Right lobe of liver (tissue), 6 donors: ENCODE measurements at regions not wholly inside any gene's neighbourhood (a gene's known extent, or its start where the extent isn't known, plus 50 kb on each side); places are given as distances from the start of the nearest gene placed in this dataset.
A peak's percentile ranks its signal among the peaks of the same experiment; 100 is the strongest.

Experiments
- ATAC-seq, 4 donors: fragments of 200-7000 bp; cut with Tn5 transposase; one replicate each; pipeline ENCODE4 v1.9.1; 2020; ENCODE audit warnings: mild to moderate bottlenecking in 4 of 4, moderate library complexity in 4 of 4
- DNase-seq, 3 donors: peaks; one replicate each; pipeline ENCODE4 v3.0.0-alpha.2; 2020
- H3K27ac ChIP-seq, 3 donors: fragments of 200-600 bp; one replicate each; pipeline ENCODE4 v1.8.0; 2022
- H3K27me3 ChIP-seq, 2 donors: fragments of 200-600 bp; one replicate each; pipeline ENCODE4 v1.8.0; 2022
- H3K36me3 ChIP-seq, 4 donors: fragments of 200-600 bp; sonication (generic) in 1 of 4; one replicate each; pipeline versions ENCODE4 v1.5.1 to v1.8.0; 2017 to 2022; ENCODE audit warnings: control low read depth in 1 of 4
- H3K4me1 ChIP-seq, 4 donors: fragments of 200-600 bp; sonication (generic) in 1 of 4; one replicate each; pipeline versions ENCODE4 v1.5.1 to v1.8.0; 2017 to 2022; ENCODE audit warnings: control low read depth in 1 of 4
- H3K4me3 ChIP-seq, 3 donors: fragments of 200-600 bp; one replicate each; pipeline ENCODE4 v1.8.0; 2022
- H3K9me3 ChIP-seq, 4 donors: fragments of 200-600 bp; sonication (generic) in 1 of 4; one replicate each; pipeline versions ENCODE4 v1.5.1 to v1.8.0; 2017 to 2022; ENCODE audit warnings: control low read depth in 1 of 4
- CTCF ChIP-seq, 4 donors: fragments of 200-600 bp in 3 of 4; fragments of 450-650 bp in 1 of 4; IDR thresholded peaks; one replicate each; pipeline versions ENCODE4 v1.5.1 to v1.8.0; 2016 to 2022; ENCODE audit warnings: antibody characterized with exemption in 4 of 4, mild to moderate bottlenecking in 2 of 4
- POLR2A ChIP-seq: fragments of 450-650 bp; IDR thresholded peaks from one replicate; pipeline ENCODE4 v1.6.1; 2017; ENCODE audit warnings: antibody characterized with exemption, mild to moderate bottlenecking
- WGBS: methylation state at CpG from one replicate; pipeline ENCODE4 v1.1.6; 2018; ENCODE audit warnings: low coverage, low lambda C conversion rate; ENCODE audit not compliant: insufficient coverage; ENCODE audit errors: missing lambda C conversion rate; 5-methylcytosine and 5-hydroxymethylcytosine counted together
- intact Hi-C, 2 donors: fragments of 100-400 bp; cut with DNase I; formaldehyde crosslinking; loops; one replicate each; pipeline versions ENCODE4 v1.11.2 to v1.14.1; 2022
- donor health status: DM: no; HTN: yes; CAD: no.
- donor health status: DM: no; HTN: no; CAD: no.
- donor health status: DM: no; HTN: no; CAD: no.
- donor health status: DM: no; HTN: yes; CAD: no.
- donor health status: DM: no; HTN: yes; CAD: no.

GRCh38 chr10:118805146-118805545 lies 50.4 kb upstream of the CACUL1 start:
- Histone ChIP-seq H3K36me3 (no peaks in the 10 kb centered on the region), H3K27me3 (no peaks in the 10 kb centered on the region), H3K27ac (no peak overlapping the region), H3K4me3 (no peak overlapping the region), H3K4me1 (peaks cover 0 to 9% (median 0%) of the 10 kb centered on the region in 4 donors), H3K9me3 (no peaks in the 10 kb centered on the region)
- 100% methylated on average over 4 of the region's 9 CpGs for WGBS
- ATAC-seq (no peak), DNase-seq (no peak)
- intact Hi-C loops = loop anchor here (10.0 kb wide), 1 partner anchor 240 kb away; no protein-coding TSS in a partner anchor
- TF ChIP-seq POLR2A (no peak), CTCF (IDR thresholded peaks at IDR 0.05) (no peak)

GRCh38 chr10:118807512-118808305 lies 52.9 kb upstream of the CACUL1 start:
- no peak overlapping the region for H3K4me3 ChIP-seq
- WGBS = 78% methylated on average over 5 of the region's 13 CpGs
- ATAC-seq = no peak
- TF ChIP-seq POLR2A = no peak
- no peak for TF ChIP-seq CTCF (IDR thresholded peaks at IDR 0.05)
- H3K27me3 ChIP-seq = no peaks in the 10 kb centered on the region
- peaks cover 0 to 9% (median 0%) of the 10 kb centered on the region in 4 donors for H3K4me1 ChIP-seq
- intact Hi-C loops = loop anchor here (10.0 kb wide), 1 partner anchor 243 kb away; no protein-coding TSS in a partner anchor
- no peaks in the 10 kb centered on the region for H3K9me3 ChIP-seq
- no peak for DNase-seq
- no peaks in the 10 kb centered on the region for H3K36me3 ChIP-seq
- no peak overlapping the region for H3K27ac ChIP-seq

- H3K4me1 ChIP-seq = peaks cover 0 to 9% (median 0%) of the 10 kb centered on the region in 4 donors
- H3K36me3 ChIP-seq = no peaks in the 10 kb centered on the region
- no peaks in the 10 kb centered on the region for H3K27me3 ChIP-seq
- DNase-seq = no peak
- intact Hi-C loops = loop anchor here (10.0 kb wide), 1 partner anchor 244 kb away; no protein-coding TSS in a partner anchor
- 57% methylated on average over 2 of the region's 21 CpGs for whole genome bisulfite sequencing
- H3K27ac ChIP-seq = no peak overlapping the region
- no peaks in the 10 kb centered on the region for H3K9me3 ChIP-seq
- no peak for ATAC-seq
- no peak for TF ChIP-seq POLR2A
- no peak for TF ChIP-seq CTCF (IDR thresholded peaks at IDR 0.05)
- H3K4me3 ChIP-seq = no peak overlapping the region
These were observed 54.0 kb upstream of the CACUL1 start for GRCh38 chr10:118808601-118809356.

GRCh38 chr10:118809357-118810220 lies 54.8 kb upstream of the CACUL1 start:
- H3K9me3 ChIP-seq = no peaks in the 10 kb centered on the region
- ATAC-seq (peak; percentile 37 to 80 (median 52)), DNase-seq (no peak)
- intact Hi-C loops = loop anchor here (10.0 kb wide), 1 partner anchor 245 kb away; no protein-coding TSS in a partner anchor
- peaks cover 0 to 2% (median 0%) of the 10 kb centered on the region in 4 donors for H3K4me1 ChIP-seq
- no peaks in the 10 kb centered on the region for H3K27me3 ChIP-seq
- TF ChIP-seq CTCF (IDR thresholded peaks at IDR 0.05) = no peak
- no peaks in the 10 kb centered on the region for H3K36me3 ChIP-seq
- no peak overlapping the region for H3K4me3 ChIP-seq
- 66% methylated on average over 11 of the region's 20 CpGs for WGBS
- no peak overlapping the region for H3K27ac ChIP-seq
